ENCODE measurements at regions not wholly inside any gene's neighbourhood (a gene's known extent, or its start where the extent isn't known, plus 50 kb on each side); places are given as distances from the start of the nearest gene placed in this dataset.
"Not testable (repeated sequence)": the region's sequence is repeated elsewhere in the genome, so short reads cannot be mapped to it uniquely, and the experiment has no call there.

DNA sequence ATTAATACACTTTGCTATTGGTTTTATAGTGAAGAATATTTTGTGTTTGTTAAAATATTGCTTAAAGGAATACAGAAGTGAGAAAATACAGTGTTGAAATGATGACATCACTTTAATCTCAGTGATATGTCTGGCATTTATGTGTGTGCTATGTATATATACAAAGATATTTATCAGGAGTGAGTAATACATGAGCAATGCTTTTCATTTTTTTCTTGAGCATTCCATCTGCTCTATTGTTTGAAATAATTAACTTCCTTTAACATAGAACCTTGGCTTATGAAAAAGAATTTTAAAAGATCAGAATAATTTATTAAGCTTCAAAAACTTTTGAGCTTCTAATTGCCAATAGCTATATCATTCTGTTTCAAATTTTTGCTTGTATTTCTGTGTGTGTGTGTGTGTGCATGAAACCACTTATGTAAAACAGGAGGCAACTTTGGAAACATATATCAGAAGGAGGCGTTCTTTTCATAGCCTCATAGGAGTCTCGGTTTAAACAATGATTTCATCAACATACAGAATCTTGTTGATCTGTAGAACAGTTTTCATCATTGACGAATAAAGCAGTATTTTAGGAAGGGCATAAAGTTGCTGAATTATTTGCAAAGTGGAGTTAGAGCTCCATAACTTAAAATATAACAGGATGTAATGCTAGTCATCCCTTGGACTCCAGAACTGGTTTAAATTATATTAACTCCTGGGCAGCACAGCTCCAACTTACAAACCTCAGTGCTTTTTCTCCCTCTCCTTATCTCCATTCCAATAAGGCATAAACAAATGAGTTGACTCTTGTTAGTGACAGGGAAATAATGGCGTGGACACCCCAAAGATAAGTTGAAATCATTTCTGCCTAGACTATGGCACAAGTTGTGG is 228.4 kb upstream of the DGKB start:
- H2AFZ ChIP-seq (ENCODE audit: low read depth) = no peak overlapping the region
- H3K4me2 ChIP-seq = no peak overlapping the region
- H3K4me3 ChIP-seq (IDR thresholded peaks at IDR 0.05; ENCODE audit: insufficient read depth, low read depth, low read length) = no peak overlapping the region
- no peaks in the 10 kb centered on the region for H3K4me1 ChIP-seq (ENCODE audit: low read depth, poor library complexity, severe bottlenecking)
- no peaks in the 10 kb centered on the region for H3K79me2 ChIP-seq (ENCODE audit: insufficient read depth, low read depth)
- TF ChIP-seq, protein P1, sequence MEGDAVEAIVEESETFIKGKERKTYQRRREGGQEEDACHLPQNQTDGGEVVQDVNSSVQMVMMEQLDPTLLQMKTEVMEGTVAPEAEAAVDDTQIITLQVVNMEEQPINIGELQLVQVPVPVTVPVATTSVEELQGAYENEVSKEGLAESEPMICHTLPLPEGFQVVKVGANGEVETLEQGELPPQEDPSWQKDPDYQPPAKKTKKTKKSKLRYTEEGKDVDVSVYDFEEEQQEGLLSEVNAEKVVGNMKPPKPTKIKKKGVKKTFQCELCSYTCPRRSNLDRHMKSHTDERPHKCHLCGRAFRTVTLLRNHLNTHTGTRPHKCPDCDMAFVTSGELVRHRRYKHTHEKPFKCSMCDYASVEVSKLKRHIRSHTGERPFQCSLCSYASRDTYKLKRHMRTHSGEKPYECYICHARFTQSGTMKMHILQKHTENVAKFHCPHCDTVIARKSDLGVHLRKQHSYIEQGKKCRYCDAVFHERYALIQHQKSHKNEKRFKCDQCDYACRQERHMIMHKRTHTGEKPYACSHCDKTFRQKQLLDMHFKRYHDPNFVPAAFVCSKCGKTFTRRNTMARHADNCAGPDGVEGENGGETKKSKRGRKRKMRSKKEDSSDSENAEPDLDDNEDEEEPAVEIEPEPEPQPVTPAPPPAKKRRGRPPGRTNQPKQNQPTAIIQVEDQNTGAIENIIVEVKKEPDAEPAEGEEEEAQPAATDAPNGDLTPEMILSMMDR (conservative IDR thresholded peaks at IDR 0.05; ENCODE audit: low read depth, low read length) = no peak
- H3K9ac ChIP-seq = no peak overlapping the region
- no peak overlapping the region for H3K27ac ChIP-seq
- H3K27me3 ChIP-seq (ENCODE audit: insufficient read depth, low read depth) = no peaks in the 10 kb centered on the region
- H4K20me1 ChIP-seq (ENCODE audit: insufficient read depth) = no peaks in the 10 kb centered on the region
- H3K36me3 ChIP-seq (ENCODE audit: insufficient read depth) = no peaks in the 10 kb centered on the region

DNA sequence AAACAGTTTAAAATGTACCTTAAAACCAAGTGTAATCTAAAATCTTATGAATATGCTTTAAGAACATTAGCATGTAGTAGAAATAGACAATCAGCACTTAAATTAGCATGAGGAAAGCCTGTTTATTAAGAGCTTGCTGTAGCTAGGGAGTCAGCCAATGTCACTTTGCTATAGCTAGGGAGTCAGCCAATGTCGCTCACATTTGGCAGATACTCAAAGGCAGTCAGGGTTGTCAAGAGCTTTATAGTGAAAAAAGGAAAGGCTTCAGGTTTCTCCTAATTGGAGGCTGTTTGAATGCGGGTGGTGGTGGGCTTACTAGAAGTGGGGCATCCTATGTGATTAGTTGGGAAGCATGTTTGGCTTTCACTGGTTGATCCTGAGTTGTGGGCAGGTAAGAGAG is 226.2 kb upstream of the DGKB start:
- H3K4me3 ChIP-seq (IDR thresholded peaks at IDR 0.05; ENCODE audit: insufficient read depth, low read depth, low read length) = no peak overlapping the region
- H3K4me1 ChIP-seq (ENCODE audit: low read depth, poor library complexity, severe bottlenecking) = peaks cover 4% of the 10 kb centered on the region
- H3K4me2 ChIP-seq = no peak overlapping the region
- H2AFZ ChIP-seq (ENCODE audit: low read depth) = no peak overlapping the region
- TF ChIP-seq, protein P1 (conservative IDR thresholded peaks at IDR 0.05; ENCODE audit: low read depth, low read length) = no peak
- no peak overlapping the region for H3K9ac ChIP-seq
- H4K20me1 ChIP-seq (ENCODE audit: insufficient read depth) = no peaks in the 10 kb centered on the region
- H3K36me3 ChIP-seq (ENCODE audit: insufficient read depth) = no peaks in the 10 kb centered on the region
- no peaks in the 10 kb centered on the region for H3K27me3 ChIP-seq (ENCODE audit: insufficient read depth, low read depth)
- no peak overlapping the region for H3K27ac ChIP-seq
- H3K79me2 ChIP-seq (ENCODE audit: insufficient read depth, low read depth) = no peaks in the 10 kb centered on the region

DNA sequence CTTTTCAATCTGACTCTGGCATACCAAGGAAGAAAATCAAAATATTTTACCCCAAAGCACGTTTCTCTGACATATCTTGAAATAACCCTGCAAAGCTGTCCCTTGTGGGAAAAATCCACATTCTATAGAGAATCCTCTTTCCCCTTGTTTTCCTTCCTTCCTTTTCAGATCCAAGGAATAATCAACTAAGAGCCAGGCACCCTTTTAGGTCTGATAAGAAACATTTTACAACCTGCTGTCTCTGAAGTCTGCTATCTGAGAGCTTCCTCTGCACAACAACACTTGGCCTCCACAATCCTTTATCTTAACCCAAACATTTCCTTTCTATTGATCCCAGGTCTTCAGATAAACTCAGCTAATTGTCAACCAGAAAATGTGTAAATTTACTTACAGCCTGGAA is 224.1 kb upstream of the DGKB start:
- not testable (repeated sequence) for H3K4me1 ChIP-seq (ENCODE audit: low read depth, poor library complexity, severe bottlenecking); H3K36me3 ChIP-seq (ENCODE audit: insufficient read depth); H4K20me1 ChIP-seq (ENCODE audit: insufficient read depth); H3K27me3 ChIP-seq (ENCODE audit: insufficient read depth, low read depth); H3K9ac ChIP-seq; H3K27ac ChIP-seq; H3K4me2 ChIP-seq; H3K4me3 ChIP-seq (IDR thresholded peaks at IDR 0.05; ENCODE audit: insufficient read depth, low read depth, low read length); H3K79me2 ChIP-seq (ENCODE audit: insufficient read depth, low read depth); H2AFZ ChIP-seq (ENCODE audit: low read depth)

DNA sequence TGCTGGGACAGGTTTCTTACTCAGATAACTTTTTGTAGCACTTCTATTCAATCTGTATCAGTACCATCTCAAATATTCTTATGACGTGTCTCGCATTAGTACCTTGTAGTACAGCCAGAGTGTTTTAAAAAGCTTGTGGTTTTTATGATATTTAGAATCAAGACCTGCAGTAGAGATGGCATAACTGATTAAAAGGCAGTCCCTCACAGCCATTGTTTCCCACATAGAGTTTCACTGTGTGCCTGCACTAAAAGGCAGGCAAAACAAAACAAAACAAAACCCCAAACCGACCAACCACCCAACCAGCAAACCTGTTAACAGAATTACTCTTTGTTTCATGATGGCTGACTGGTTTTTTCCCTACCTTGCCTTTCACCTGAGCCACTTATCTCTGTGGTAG is 221.3 kb upstream of the DGKB start:
- Histone ChIP-seq H2AFZ (ENCODE audit: low read depth) (no peak overlapping the region), H3K27ac (no peak overlapping the region), H3K4me2 (no peak overlapping the region), H4K20me1 (ENCODE audit: insufficient read depth) (no peaks in the 10 kb centered on the region), H3K4me3 (IDR thresholded peaks at IDR 0.05; ENCODE audit: insufficient read depth, low read depth, low read length) (no peak overlapping the region), H3K9ac (no peak overlapping the region), H3K27me3 (ENCODE audit: insufficient read depth, low read depth) (no peaks in the 10 kb centered on the region), H3K36me3 (ENCODE audit: insufficient read depth) (no peaks in the 10 kb centered on the region), H3K4me1 (ENCODE audit: low read depth, poor library complexity, severe bottlenecking) (peaks cover 4% of the 10 kb centered on the region), H3K79me2 (ENCODE audit: insufficient read depth, low read depth) (no peaks in the 10 kb centered on the region)
- TF ChIP-seq, protein P1 (conservative IDR thresholded peaks at IDR 0.05; ENCODE audit: low read depth, low read length) = no peak

DNA sequence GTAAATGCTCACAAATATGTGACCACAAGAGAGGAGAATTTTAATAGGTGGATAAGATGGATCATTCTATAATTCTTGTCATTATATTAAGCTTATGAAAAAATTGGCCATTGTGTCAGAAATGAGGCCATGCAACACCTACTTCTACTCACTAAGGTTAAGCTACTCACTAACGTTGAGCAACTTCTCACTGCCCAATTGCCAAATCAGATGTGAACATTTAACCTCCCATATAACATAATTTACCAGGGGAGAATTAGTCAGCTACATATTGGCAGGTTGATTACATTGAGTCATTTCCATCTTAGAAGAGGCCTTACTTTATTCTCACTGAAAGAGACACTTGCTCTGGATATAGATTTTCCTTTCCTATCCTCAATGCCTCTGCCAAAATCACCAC is 211.2 kb upstream of the DGKB start:
- Histone ChIP-seq H2AFZ (ENCODE audit: low read depth) (no peak overlapping the region), H3K36me3 (ENCODE audit: insufficient read depth) (no peaks in the 10 kb centered on the region), H3K9ac (no peak overlapping the region), H3K79me2 (ENCODE audit: insufficient read depth, low read depth) (no peaks in the 10 kb centered on the region), H3K4me3 (IDR thresholded peaks at IDR 0.05; ENCODE audit: insufficient read depth, low read depth, low read length) (no peak overlapping the region), H4K20me1 (ENCODE audit: insufficient read depth) (no peaks in the 10 kb centered on the region), H3K4me1 (ENCODE audit: low read depth, poor library complexity, severe bottlenecking) (no peaks in the 10 kb centered on the region), H3K27ac (no peak overlapping the region), H3K4me2 (no peak overlapping the region), H3K27me3 (ENCODE audit: insufficient read depth, low read depth) (no peaks in the 10 kb centered on the region)
- TF ChIP-seq, protein P1 (conservative IDR thresholded peaks at IDR 0.05; ENCODE audit: low read depth, low read length) = no peak

All from KMS-11 (cell line).